Activated naive CD4-positive, alpha-beta T cell treated with anti-CD3 and anti-CD28 coated beads, Interleukin-2, amount 50 U/mL, for 72 hours (primary cell): ENCODE measurements at regions not wholly inside any gene's neighbourhood (a gene's known extent, or its start where the extent isn't known, plus 50 kb on each side); places are given as distances from the start of the nearest gene placed in this dataset.
"Not testable (repeated sequence)": the region's sequence is repeated elsewhere in the genome, so short reads cannot be mapped to it uniquely, and the experiment has no call there.

Experiments used
- ATAC-seq, 2 donors: fragments of 150-1000 bp; cut with Tn5 transposase; 2 replicates each; pipeline ENCODE4 v1.10.0; 2021; ENCODE audit warnings: mild to moderate bottlenecking in 2 of 2, moderate library complexity in 2 of 2
- DNase-seq, 2 donors: peaks; one replicate each; pipeline ENCODE4 v3.0.0; 2021 to 2022; ENCODE audit warnings: low spot score in 2 of 2
- H3K27ac Mint-ChIP-seq, 2 donors: one replicate each; pipeline ENCODE4 v1.8.0; 2022; ENCODE audit warnings: mild to moderate bottlenecking in 2 of 2, mixed read lengths in 2 of 2
- H3K36me3 Mint-ChIP-seq, 2 donors: one replicate each; pipeline ENCODE4 v1.8.0; 2022; ENCODE audit warnings: mixed read lengths in 2 of 2
- H3K9me3 Mint-ChIP-seq, 2 donors: one replicate each; pipeline ENCODE4 v1.8.0; 2022; ENCODE audit warnings: mixed read lengths in 2 of 2

- Mint-ChIP-seq H3K9me3 (peaks cover under 1 to 5% of the 10 kb centered on the region in 2 donors), H3K27ac (no peak overlapping the region), H3K36me3 (no peaks in the 10 kb centered on the region)
- no peak for ATAC-seq
- no peak for DNase-seq
Measured at GRCh38 chr6:84853901-84854300, 89.5 kb upstream of the TBX18 start.

- H3K9me3 Mint-ChIP-seq, result peaks cover 11 to 13% of the 10 kb centered on the region in 2 donors
- no peaks in the 10 kb centered on the region for H3K36me3 Mint-ChIP-seq
- no peak for DNase-seq
- ATAC-seq, result no peak
- H3K27ac Mint-ChIP-seq, result no peak overlapping the region
Measured at GRCh38 chr6:84848960-84849359, 84.6 kb upstream of the TBX18 start.

- Mint-ChIP-seq H3K36me3 (no peaks in the 10 kb centered on the region), H3K9me3 (peaks cover 11 to 13% of the 10 kb centered on the region in 2 donors), H3K27ac (no peak overlapping the region)
- ATAC-seq, result no peak
- no peak for DNase-seq
Measured at GRCh38 chr6:84847390-84848160, 83.2 kb upstream of the TBX18 start.

- Mint-ChIP-seq H3K27ac (no peak overlapping the region), H3K36me3 (peaks cover 0 to 6% of the 10 kb centered on the region in 2 donors)
- ATAC-seq, result no peak
Measured at GRCh38 chr6:84842525-84843166, 78.2 kb upstream of the TBX18 start.

GRCh38 chr6:84837068-84837866 is 72.9 kb upstream of the TBX18 start:
- H3K36me3 Mint-ChIP-seq, DNase-seq, H3K27ac Mint-ChIP-seq, ATAC-seq: not testable (repeated sequence)
- H3K9me3 Mint-ChIP-seq, result peaks cover 21 to 22% of the 10 kb centered on the region in 2 donors

More at GRCh38 chr6:84842525-84843166, 78.2 kb upstream of the TBX18 start:
- peaks cover 28 to 30% of the 10 kb centered on the region in 2 donors for H3K9me3 Mint-ChIP-seq
- no peak for DNase-seq

GRCh38 chr6:84836366-84836765 is 72.0 kb upstream of the TBX18 start:
- H3K36me3 Mint-ChIP-seq, result peaks cover 0 to 6% of the 10 kb centered on the region in 2 donors

GRCh38 chr6:84835340-84835739 is 70.9 kb upstream of the TBX18 start:
- ATAC-seq (no peak), DNase-seq (no peak)
- H3K36me3 Mint-ChIP-seq, result peaks cover 0 to under 1% of the 10 kb centered on the region in 2 donors
- peaks cover 11 to 12% of the 10 kb centered on the region in 2 donors for H3K9me3 Mint-ChIP-seq
- no peak overlapping the region for H3K27ac Mint-ChIP-seq

More at GRCh38 chr6:84836366-84836765, 72.0 kb upstream of the TBX18 start:
- ATAC-seq (no peak), DNase-seq (no peak)
- H3K27ac Mint-ChIP-seq, result no peak overlapping the region
- H3K9me3 Mint-ChIP-seq, result peaks cover 15 to 18% of the 10 kb centered on the region in 2 donors

- not testable (repeated sequence) for ATAC-seq
Measured at GRCh38 chr6:84831924-84832323, 67.5 kb upstream of the TBX18 start.

GRCh38 chr6:84825461-84825860 is 61.1 kb upstream of the TBX18 start:
- H3K36me3 Mint-ChIP-seq, result no peaks in the 10 kb centered on the region

More at GRCh38 chr6:84831924-84832323, 67.5 kb upstream of the TBX18 start:
- peaks cover 14 to 15% of the 10 kb centered on the region in 2 donors for H3K9me3 Mint-ChIP-seq
- DNase-seq, H3K36me3 Mint-ChIP-seq, H3K27ac Mint-ChIP-seq: not testable (repeated sequence)

GRCh38 chr6:84821314-84821713 is 56.9 kb upstream of the TBX18 start:
- H3K27ac Mint-ChIP-seq, H3K36me3 Mint-ChIP-seq, ATAC-seq, DNase-seq: not testable (repeated sequence)
- peaks cover 14 to 27% of the 10 kb centered on the region in 2 donors for H3K9me3 Mint-ChIP-seq

More at GRCh38 chr6:84825461-84825860, 61.1 kb upstream of the TBX18 start:
- H3K27ac Mint-ChIP-seq, result no peak overlapping the region
- DNase-seq (no peak), ATAC-seq (no peak)
- peaks cover 17% of the 10 kb centered on the region in 2 donors for H3K9me3 Mint-ChIP-seq

- DNase-seq (no peak), ATAC-seq (no peak)
- Mint-ChIP-seq H3K36me3 (no peaks in the 10 kb centered on the region), H3K27ac (no peak overlapping the region), H3K9me3 (peaks cover 5 to 24% of the 10 kb centered on the region in 2 donors)
Measured at GRCh38 chr6:84816741-84817140, 52.3 kb upstream of the TBX18 start.

- no peaks in the 10 kb centered on the region for H3K36me3 Mint-ChIP-seq
- H3K9me3 Mint-ChIP-seq, result peaks cover 5 to 20% of the 10 kb centered on the region in 2 donors
- DNase-seq (no peak), ATAC-seq (no peak)
- H3K27ac Mint-ChIP-seq, result no peak overlapping the region
Measured at GRCh38 chr6:84815896-84816735, 51.7 kb upstream of the TBX18 start.
